H9 (cell line): ENCODE measurements at regions not wholly inside any gene's neighbourhood (a gene's known extent, or its start where the extent isn't known, plus 50 kb on each side); places are given as distances from the start of the nearest gene placed in this dataset.

Experiments used
- DNase-seq: peaks from one replicate; pipeline ENCODE4 v3.0.0-alpha.2; 2017
- H2AFZ ChIP-seq: one replicate; pipeline ENCODE4 v1.6.1; 2013; ENCODE audit warnings: mild to moderate bottlenecking, low read length, control low read depth, moderate library complexity
- H2AK5ac ChIP-seq: 2 replicates; pipeline ENCODE4 v1.6.1; 2013; ENCODE audit warnings: low read length, control low read depth, mixed read lengths; ENCODE audit not compliant: insufficient read length
- H2BK120ac ChIP-seq: one replicate; pipeline ENCODE4 v1.6.1; 2013; ENCODE audit warnings: low read depth, mild to moderate bottlenecking, low read length, control low read depth, inconsistent platforms; ENCODE audit not compliant: poor library complexity, severe bottlenecking
- H2BK12ac ChIP-seq: 2 replicates; pipeline ENCODE4 v1.6.1; 2013; ENCODE audit warnings: low read length, control low read depth, mixed read lengths, low read depth; ENCODE audit not compliant: insufficient read length
- H2BK15ac ChIP-seq: 2 replicates; pipeline ENCODE4 v1.6.1; 2013; ENCODE audit warnings: low read depth, low read length, control low read depth
- H2BK20ac ChIP-seq: one replicate; pipeline ENCODE4 v1.6.1; 2013; ENCODE audit warnings: low read depth, mild to moderate bottlenecking, low read length, control low read depth, inconsistent platforms; ENCODE audit not compliant: poor library complexity, severe bottlenecking
- H2BK5ac ChIP-seq: 2 replicates; pipeline ENCODE4 v1.6.1; 2013; ENCODE audit warnings: low read length, control low read depth, mixed read lengths; ENCODE audit not compliant: insufficient read length
- H3K14ac ChIP-seq: 2 replicates; pipeline ENCODE4 v1.6.1; 2013; ENCODE audit warnings: low read length, control low read depth; ENCODE audit not compliant: insufficient read depth
- H3K18ac ChIP-seq: 2 replicates; pipeline ENCODE4 v1.6.1; 2013; ENCODE audit warnings: low read depth, mild to moderate bottlenecking, mixed read lengths, low read length, control low read depth; ENCODE audit not compliant: insufficient read length
- H3K23ac ChIP-seq: 2 replicates; pipeline ENCODE4 v1.6.1; 2013; ENCODE audit warnings: low read length, control low read depth, mixed read lengths, low read depth; ENCODE audit not compliant: insufficient read length
- H3K23me2 ChIP-seq: 2 replicates; pipeline ENCODE4 v1.6.1; 2013; ENCODE audit warnings: low read depth, mild to moderate bottlenecking, mixed read lengths, low read length, control low read depth; ENCODE audit not compliant: insufficient read length, poor library complexity, severe bottlenecking
- H3K27ac ChIP-seq: 2 replicates; pipeline ENCODE4 v1.5.1; 2013; ENCODE audit warnings: low read length, control low read depth, mixed read lengths, low read depth; ENCODE audit not compliant: insufficient read length
- H3K27me3 ChIP-seq: 2 replicates; pipeline ENCODE4 v1.6.1; 2013; ENCODE audit warnings: low read length, control low read depth, inconsistent platforms; ENCODE audit not compliant: insufficient read depth
- H3K4ac ChIP-seq: 2 replicates; pipeline ENCODE4 v1.6.1; 2013; ENCODE audit warnings: low read depth, mild to moderate bottlenecking, control low read depth, inconsistent platforms, low read length, moderate library complexity
- H3K4me1 ChIP-seq: 2 replicates; pipeline ENCODE4 v1.6.1; 2013; ENCODE audit warnings: low read length, control low read depth, inconsistent platforms; ENCODE audit not compliant: insufficient read depth
- H3K4me2 ChIP-seq: 2 replicates; pipeline ENCODE4 v1.6.1; 2013; ENCODE audit warnings: low read length, control low read depth, mixed read lengths; ENCODE audit not compliant: insufficient read length, insufficient read depth
- H3K56ac ChIP-seq: 2 replicates; pipeline ENCODE4 v1.6.1; 2013; ENCODE audit warnings: low read depth, mild to moderate bottlenecking, mixed read lengths, low read length, control low read depth; ENCODE audit not compliant: insufficient read length
- H3K79me1 ChIP-seq: 2 replicates; pipeline ENCODE4 v1.6.1; 2013; ENCODE audit warnings: low read depth, mild to moderate bottlenecking, moderate library complexity, low read length, control low read depth, inconsistent platforms; ENCODE audit not compliant: insufficient read depth, poor library complexity, severe bottlenecking
- H3K79me2 ChIP-seq: 2 replicates; pipeline ENCODE4 v1.6.1; 2013; ENCODE audit warnings: low read length, control low read depth, inconsistent platforms; ENCODE audit not compliant: insufficient read depth
- H3K9ac ChIP-seq: 2 replicates; pipeline ENCODE4 v1.6.1; 2013; ENCODE audit warnings: low read length, control low read depth, mixed read lengths; ENCODE audit not compliant: insufficient read length; ENCODE audit errors: extremely low read depth
- H3K9me3 ChIP-seq: one replicate; pipeline ENCODE4 v1.6.1; 2013; ENCODE audit warnings: low read depth, low read length, inconsistent platforms; ENCODE audit not compliant: control insufficient read depth
- H3T11ph ChIP-seq: one replicate; pipeline ENCODE4 v1.6.1; 2013; ENCODE audit warnings: mild to moderate bottlenecking, low read length, control low read depth, inconsistent platforms
- H4K20me1 ChIP-seq: one replicate; pipeline ENCODE4 v1.6.1; 2013; ENCODE audit not compliant: control insufficient read depth, insufficient read length, insufficient read depth
- H4K5ac ChIP-seq: 2 replicates; pipeline ENCODE4 v1.6.1; 2013; ENCODE audit warnings: low read depth, mild to moderate bottlenecking, mixed read lengths, low read length, control low read depth; ENCODE audit not compliant: insufficient read length
- H4K8ac ChIP-seq: replicated peaks from 2 replicates; pipeline ENCODE4 v1.6.1; 2013; ENCODE audit warnings: low read length, control low read depth, mixed read lengths, low read depth; ENCODE audit not compliant: insufficient read length
- H4K91ac ChIP-seq: 2 replicates; pipeline ENCODE4 v1.6.1; 2013; ENCODE audit warnings: low read depth, mild to moderate bottlenecking, moderate library complexity, mixed read lengths, low read length, control low read depth; ENCODE audit not compliant: insufficient read length
- H3K27ac Mint-ChIP-seq, 3 experiments: 2 replicates in 2 of 3; 3 replicates in 1 of 3; pipeline ENCODE4 v1.8.0; 2020 to 2021; ENCODE audit warnings: mixed read lengths in 3 of 3, mild to moderate bottlenecking in 1 of 3, moderate library complexity in 1 of 3
- H3K27me3 Mint-ChIP-seq: 2 replicates; pipeline ENCODE4 v1.8.0; 2021; ENCODE audit warnings: low read depth, mild to moderate bottlenecking, moderate library complexity, mixed read lengths
- H3K36me3 Mint-ChIP-seq, 3 experiments: 2 replicates in 2 of 3; 3 replicates in 1 of 3; pipeline ENCODE4 v1.8.0; 2020 to 2021; ENCODE audit warnings: low read depth in 3 of 3, mixed read lengths in 3 of 3; ENCODE audit not compliant: insufficient read depth in 1 of 3
- H3K4me1 Mint-ChIP-seq, 2 experiments: 2 replicates each; pipeline ENCODE4 v1.8.0; 2020; ENCODE audit warnings: mixed read lengths in 2 of 2
- H3K4me3 Mint-ChIP-seq, 2 experiments: 2 replicates in 1 of 2; 3 replicates in 1 of 2; pipeline ENCODE4 v1.8.0; 2020 to 2021; ENCODE audit warnings: mild to moderate bottlenecking in 2 of 2, mixed read lengths in 2 of 2, moderate library complexity in 1 of 2
- H3K9me3 Mint-ChIP-seq, 2 experiments: 2 replicates in 1 of 2; 3 replicates in 1 of 2; pipeline ENCODE4 v1.8.0; 2020; ENCODE audit warnings: mild to moderate bottlenecking in 2 of 2, mixed read lengths in 2 of 2, moderate library complexity in 1 of 2
- CTCF ChIP-seq: fragments of 200-600 bp; sonication (generic); conservative IDR thresholded peaks from 3 replicates; pipeline ENCODE4 v1.8.0; 2021; ENCODE audit warnings: antibody characterized with exemption, mild to moderate bottlenecking

DNA sequence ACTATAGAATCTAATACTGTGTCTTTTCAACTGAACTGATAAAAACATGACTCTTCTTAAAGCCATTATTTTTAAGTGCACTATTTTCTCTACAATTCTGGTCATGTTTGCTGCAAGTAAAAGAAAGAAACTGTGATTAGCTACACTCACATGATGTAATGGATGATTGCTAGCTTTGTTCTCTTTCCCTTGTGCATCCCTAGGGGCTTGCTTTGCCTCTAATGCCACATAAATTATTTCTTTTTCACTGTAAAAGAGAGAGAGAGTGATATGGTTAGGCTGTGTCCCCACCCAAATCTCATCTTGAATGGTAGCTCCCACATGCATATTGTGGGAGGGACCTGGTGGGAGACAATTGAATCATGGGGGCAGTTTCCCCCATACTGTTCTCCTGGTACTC lies 630.2 kb upstream of the NR3C2 start:
- no peak overlapping the region for H4K8ac ChIP-seq
- Mint-ChIP-seq H3K4me3 (no peak overlapping the region), H3K27ac (no peak overlapping the region), H3K36me3 (0 out of 7 replicates have a peak, but pooled peaks cover 0 to 3% (median 0%) of the 10 kb centered on the region in 3 experiments), H3K4me1 (peaks cover 0 to 3% of the 10 kb centered on the region in 2 experiments; a peak in 1 of 4 replicates), H3K27me3 (no peaks in the 10 kb centered on the region), H3K9me3 (peaks cover 0 to 2% of the 10 kb centered on the region in 2 experiments; a peak in 2 of 5 replicates)
- no peak overlapping the region for H2BK5ac ChIP-seq
- H3K23me2 ChIP-seq, result no peaks in the 10 kb centered on the region
- H2AFZ ChIP-seq, result no peak overlapping the region
- H3K4me2 ChIP-seq, result no peak overlapping the region
- no peaks in the 10 kb centered on the region for H3K9me3 ChIP-seq
- no peaks in the 10 kb centered on the region for H3K4me1 ChIP-seq
- H2BK120ac ChIP-seq, result no peak overlapping the region
- H3K79me2 ChIP-seq, result no peaks in the 10 kb centered on the region
- H4K5ac ChIP-seq, result no peak overlapping the region
- no peaks in the 10 kb centered on the region for H3K79me1 ChIP-seq
- H2BK15ac ChIP-seq, result no peak overlapping the region
- H4K91ac ChIP-seq, result no peak overlapping the region
- H3K23ac ChIP-seq, result no peak overlapping the region
- TF ChIP-seq CTCF, result no peak
- H3K4ac ChIP-seq, result no peak overlapping the region
- H3K18ac ChIP-seq, result no peak overlapping the region
- no peak overlapping the region for H2BK12ac ChIP-seq
- no peak overlapping the region for H3K9ac ChIP-seq
- no peak for DNase-seq
- no peak overlapping the region for H3T11ph ChIP-seq
- H3K27me3 ChIP-seq, result no peaks in the 10 kb centered on the region
- H3K27ac ChIP-seq, result no peak overlapping the region
- no peaks in the 10 kb centered on the region for H4K20me1 ChIP-seq
- no peak overlapping the region for H3K14ac ChIP-seq
- no peak overlapping the region for H2BK20ac ChIP-seq
- H2AK5ac ChIP-seq, result no peak overlapping the region
- H3K56ac ChIP-seq, result no peak overlapping the region
